Panc1 (cell line): ENCODE measurements at regions not wholly inside any gene's neighbourhood (a gene's known extent, or its start where the extent isn't known, plus 50 kb on each side); places are given as distances from the start of the nearest gene placed in this dataset.

Experiments
- ATAC-seq: fragments of 200-7000 bp; cut with Tn5 transposase; 2 replicates; pipeline ENCODE4 v1.9.1; 2020; ENCODE audit warnings: mild to moderate bottlenecking, moderate library complexity
- BruUV-seq: library from RNA; stranded (reverse); fragments of 400-500 nt; replicated peaks from 2 replicates; lab custom pipeline; 2021; lab: Mats Ljungman, UMichigan
- CTCF ChIA-PET: fragments of 300-600 bp; sonication (Branson Sonifier 250); formaldehyde crosslinking; loops from one replicate; lab custom pipeline; 2022; ENCODE audit warnings: antibody characterized with exemption; lab: Charles Lee
- POLR2A ChIA-PET: fragments of 300-600 bp; sonication (Branson Sonifier 250); formaldehyde crosslinking; loops from one replicate; lab custom pipeline; 2022; ENCODE audit warnings: antibody characterized with exemption; lab: Charles Lee
- DNase-seq: peaks from one replicate; pipeline ENCODE4 v3.0.0-alpha.2; 2010; ENCODE audit warnings: low read depth, low spot score
- H3K27ac ChIP-seq: 2 replicates; pipeline ENCODE4 v1.5.1; 2011; ENCODE audit warnings: mild to moderate bottlenecking, low read length, inconsistent platforms
- H3K27me3 ChIP-seq: fragments of 200-500 bp; sonication (Bioruptor generic); 2 replicates; pipeline ENCODE4 v1.6.0; 2014; ENCODE audit warnings: low read length, inconsistent platforms; ENCODE audit not compliant: control insufficient read depth, insufficient read depth
- H3K36me3 ChIP-seq: fragments of 200-500 bp; sonication (Bioruptor generic); 2 replicates; pipeline ENCODE4 v1.5.1; 2014; ENCODE audit warnings: inconsistent platforms, mild to moderate bottlenecking, low read length, moderate library complexity; ENCODE audit not compliant: control insufficient read depth, insufficient read depth
- H3K4me1 ChIP-seq: 2 replicates; pipeline ENCODE4 v1.5.1; 2011; ENCODE audit warnings: inconsistent platforms, mild to moderate bottlenecking, low read length, moderate library complexity; ENCODE audit not compliant: control insufficient read depth, insufficient read depth
- H3K4me3 ChIP-seq, 2 experiments: 2 replicates each; pipeline ENCODE4 v1.5.1; 2011 to 2012; ENCODE audit warnings: low read depth in 2 of 2, low read length in 2 of 2, mild to moderate bottlenecking in 2 of 2, inconsistent platforms in 1 of 2, moderate library complexity in 1 of 2
- H3K9me3 ChIP-seq: fragments of 200-500 bp; sonication (Bioruptor generic); 2 replicates; pipeline ENCODE4 v1.5.1; 2014; ENCODE audit warnings: low read depth, mild to moderate bottlenecking, inconsistent platforms, low read length, moderate library complexity; ENCODE audit not compliant: control insufficient read depth, insufficient read depth
- CTCF ChIP-seq: fragments of 450-650 bp; IDR thresholded peaks from 2 replicates; pipeline ENCODE4 v1.5.1; 2017; ENCODE audit warnings: mild to moderate bottlenecking
- POLR2AphosphoS5 ChIP-seq: IDR thresholded peaks from 2 replicates; pipeline ENCODE4 v1.6.1; 2012; ENCODE audit warnings: mild to moderate bottlenecking, low read depth, low read length, moderate library complexity
- REST ChIP-seq, 2 experiments: IDR thresholded peaks; 2 replicates each; pipeline ENCODE4 v1.6.1; 2011 to 2012; ENCODE audit warnings: low read depth in 2 of 2, control low read depth in 1 of 2, low read length in 1 of 2, mild to moderate bottlenecking in 1 of 2, moderate library complexity in 1 of 2; ENCODE audit not compliant: insufficient read depth in 1 of 2
- SIN3A ChIP-seq: IDR thresholded peaks from 2 replicates; pipeline ENCODE4 v1.6.1; 2012; ENCODE audit warnings: low read depth, mild to moderate bottlenecking, low read length, moderate library complexity, borderline replicate concordance; ENCODE audit not compliant: insufficient read depth
- TCF7L2 ChIP-seq: IDR thresholded peaks from 2 replicates; pipeline ENCODE4 v1.6.1; 2011; ENCODE audit warnings: mild to moderate bottlenecking, low read depth, low read length, inconsistent platforms
- in situ Hi-C: cut with HindIII; loops from 2 replicates; pipeline ENCODE4 v1.10.0; 2016; ENCODE audit warnings: low sequenced_read_pairs, low pct_unique_long_range_greater_than_20kb
- intact Hi-C: fragments of 100-400 bp; cut with micrococcal nuclease; formaldehyde crosslinking; loops from one replicate; pipeline ENCODE4 v1.10.0; 2022; ENCODE audit not compliant: unreplicated experiment

- no peaks in the 10 kb centered on the region for H3K36me3 ChIP-seq
- no TSS peak for BruUV-seq
- in situ Hi-C loops, result no loop called here
- H3K4me1 ChIP-seq, result no peaks in the 10 kb centered on the region
- DNase-seq (no peak), ATAC-seq (no peak)
- ChIA-PET CTCF (no interaction called here), POLR2A (no interaction called here)
- H3K9me3 ChIP-seq, result no peaks in the 10 kb centered on the region
- H3K4me3 ChIP-seq, result no peak overlapping the region
- TF ChIP-seq TCF7L2 (no peak), REST (IDR thresholded peaks at IDR 0.05; ENCODE audit: insufficient read depth in 1 of 2, low read depth in 2 of 2, low read length in 1 of 2) (no peak), POLR2AphosphoS5 (no peak), SIN3A (no peak), CTCF (no peak)
- H3K27me3 ChIP-seq, result no peaks in the 10 kb centered on the region
- intact Hi-C loops, result no loop called here
- H3K27ac ChIP-seq, result no peak overlapping the region
Observed at GRCh38 chr1:99554727-99555126, 91.2 kb upstream of the PALMD start.

- H3K9me3 ChIP-seq, result no peaks in the 10 kb centered on the region
- no peaks in the 10 kb centered on the region for H3K36me3 ChIP-seq
- BruUV-seq, result no TSS peak
- ATAC-seq (no peak), DNase-seq (no peak)
- H3K4me1 ChIP-seq, result no peaks in the 10 kb centered on the region
- no peak overlapping the region for H3K27ac ChIP-seq
- no peak for TF ChIP-seq REST (IDR thresholded peaks at IDR 0.05; ENCODE audit: insufficient read depth in 1 of 2, low read depth in 2 of 2, low read length in 1 of 2)
- no peak for TF ChIP-seq TCF7L2
- TF ChIP-seq POLR2AphosphoS5, result no peak
- no peak for TF ChIP-seq SIN3A
- TF ChIP-seq CTCF, result no peak
- ChIA-PET POLR2A (no interaction called here), CTCF (no interaction called here)
- no peak overlapping the region for H3K4me3 ChIP-seq
- no peaks in the 10 kb centered on the region for H3K27me3 ChIP-seq
- intact Hi-C loops (no loop called here), in situ Hi-C loops (no loop called here)
Observed at GRCh38 chr1:99557546-99558202, 88.2 kb upstream of the PALMD start.
